ENCODE measurements at regions not wholly inside any gene's neighbourhood (a gene's known extent, or its start where the extent isn't known, plus 50 kb on each side); places are given as distances from the start of the nearest gene placed in this dataset.

- Mint-ChIP-seq H3K27me3 (ENCODE audit: low read depth) (no peaks in the 10 kb centered on the region), H3K9me3 (peaks cover 25% of the 10 kb centered on the region), H3K4me3 (no peak overlapping the region), H3K36me3 (ENCODE audit: low read depth) (no peaks in the 10 kb centered on the region), H3K4me1 (no peaks in the 10 kb centered on the region), H3K27ac (no peak overlapping the region)
- TF ChIP-seq CTCF (IDR thresholded peaks at IDR 0.05; ENCODE audit: unreplicated experiment in 3 of 3): no peak
These were observed 348.0 kb downstream of the NPR3 start for GRCh38 chr5:33059081-33059480.

GRCh38 chr5:33065131-33065530 is 354.0 kb downstream of the NPR3 start:
- H3K27me3 Mint-ChIP-seq (ENCODE audit: low read depth): no peaks in the 10 kb centered on the region
- H3K9me3 Mint-ChIP-seq: no peaks in the 10 kb centered on the region
- H3K4me1 Mint-ChIP-seq: peaks cover 11% of the 10 kb centered on the region
- no peak overlapping the region for H3K4me3 Mint-ChIP-seq
- H3K36me3 Mint-ChIP-seq (ENCODE audit: low read depth): no peaks in the 10 kb centered on the region
- peak overlapping the region; percentile 75 to 93 (median 89) for H3K27ac Mint-ChIP-seq
- TF ChIP-seq CTCF (IDR thresholded peaks at IDR 0.05; ENCODE audit: unreplicated experiment in 3 of 3): no peak

GRCh38 chr5:33067291-33067690 is 356.2 kb downstream of the NPR3 start:
- Mint-ChIP-seq H3K36me3 (ENCODE audit: low read depth) (no peaks in the 10 kb centered on the region), H3K4me1 (peaks cover 11% of the 10 kb centered on the region), H3K4me3 (no peak overlapping the region), H3K9me3 (no peaks in the 10 kb centered on the region), H3K27me3 (ENCODE audit: low read depth) (no peaks in the 10 kb centered on the region), H3K27ac (no peak overlapping the region)
- no peak for TF ChIP-seq CTCF (IDR thresholded peaks at IDR 0.05; ENCODE audit: unreplicated experiment in 3 of 3)

- Mint-ChIP-seq H3K9me3 (no peaks in the 10 kb centered on the region), H3K36me3 (ENCODE audit: low read depth) (no peaks in the 10 kb centered on the region), H3K4me3 (no peak overlapping the region), H3K4me1 (peaks cover 16% of the 10 kb centered on the region), H3K27ac (no peak overlapping the region), H3K27me3 (ENCODE audit: low read depth) (no peaks in the 10 kb centered on the region)
- TF ChIP-seq CTCF (IDR thresholded peaks at IDR 0.05; ENCODE audit: unreplicated experiment in 3 of 3): no peak
These were observed 357.7 kb downstream of the NPR3 start for GRCh38 chr5:33068786-33069185.

- H3K4me1 Mint-ChIP-seq: peaks cover 5% of the 10 kb centered on the region
- no peaks in the 10 kb centered on the region for H3K9me3 Mint-ChIP-seq
- H3K36me3 Mint-ChIP-seq (ENCODE audit: low read depth): no peaks in the 10 kb centered on the region
- peak overlapping the region in 1 of 3 experiments; percentile 27 for H3K27ac Mint-ChIP-seq
- TF ChIP-seq CTCF (IDR thresholded peaks at IDR 0.05; ENCODE audit: unreplicated experiment in 3 of 3): no peak
- no peaks in the 10 kb centered on the region for H3K27me3 Mint-ChIP-seq (ENCODE audit: low read depth)
- H3K4me3 Mint-ChIP-seq: no peak overlapping the region
These were observed 361.2 kb downstream of the NPR3 start for GRCh38 chr5:33072296-33072695.

GRCh38 chr5:33072726-33073125 is 361.6 kb downstream of the NPR3 start:
- no peak overlapping the region for H3K4me3 Mint-ChIP-seq
- H3K36me3 Mint-ChIP-seq (ENCODE audit: low read depth): no peaks in the 10 kb centered on the region
- peaks cover 5% of the 10 kb centered on the region for H3K4me1 Mint-ChIP-seq
- peak overlapping the region in 1 of 3 experiments; percentile 27 for H3K27ac Mint-ChIP-seq
- TF ChIP-seq CTCF (IDR thresholded peaks at IDR 0.05; ENCODE audit: unreplicated experiment in 3 of 3): no peak
- H3K27me3 Mint-ChIP-seq (ENCODE audit: low read depth): no peaks in the 10 kb centered on the region
- peaks cover under 1% of the 10 kb centered on the region for H3K9me3 Mint-ChIP-seq

All from nephron (organoid).